ENCODE measurements at regions not wholly inside any gene's neighbourhood (a gene's known extent, or its start where the extent isn't known, plus 50 kb on each side); places are given as distances from the start of the nearest gene placed in this dataset.
"Not testable (repeated sequence)": the region's sequence is repeated elsewhere in the genome, so short reads cannot be mapped to it uniquely, and the experiment has no call there.

GRCh38 chr7:6924523-6924922, 98.4 kb upstream of the CCZ1B start:
- H3K36me3 ChIP-seq (ENCODE audit: insufficient read depth, low read length, poor library complexity, severe bottlenecking); H3K9me3 ChIP-seq (ENCODE audit: low read depth, low read length, poor library complexity, severe bottlenecking); intact Hi-C loops (cut with micrococcal nuclease; ENCODE audit: unreplicated experiment); H3K4me1 ChIP-seq (ENCODE audit: insufficient read depth, low read length, poor library complexity, severe bottlenecking); H3K27ac ChIP-seq (ENCODE audit: low read depth, low read length, poor library complexity, severe bottlenecking); DNase-seq (ENCODE audit: low spot score); H3K27me3 ChIP-seq (replicated peaks; ENCODE audit: insufficient read depth, low read depth, low read length, poor library complexity); BruUV-seq (replicated peaks); H3K4me3 ChIP-seq (ENCODE audit: low read depth, low read length, poor library complexity, severe bottlenecking); POLR2A ChIA-PET (ENCODE audit: low non-redundant PET); CTCF ChIA-PET: not testable (repeated sequence)

DNA sequence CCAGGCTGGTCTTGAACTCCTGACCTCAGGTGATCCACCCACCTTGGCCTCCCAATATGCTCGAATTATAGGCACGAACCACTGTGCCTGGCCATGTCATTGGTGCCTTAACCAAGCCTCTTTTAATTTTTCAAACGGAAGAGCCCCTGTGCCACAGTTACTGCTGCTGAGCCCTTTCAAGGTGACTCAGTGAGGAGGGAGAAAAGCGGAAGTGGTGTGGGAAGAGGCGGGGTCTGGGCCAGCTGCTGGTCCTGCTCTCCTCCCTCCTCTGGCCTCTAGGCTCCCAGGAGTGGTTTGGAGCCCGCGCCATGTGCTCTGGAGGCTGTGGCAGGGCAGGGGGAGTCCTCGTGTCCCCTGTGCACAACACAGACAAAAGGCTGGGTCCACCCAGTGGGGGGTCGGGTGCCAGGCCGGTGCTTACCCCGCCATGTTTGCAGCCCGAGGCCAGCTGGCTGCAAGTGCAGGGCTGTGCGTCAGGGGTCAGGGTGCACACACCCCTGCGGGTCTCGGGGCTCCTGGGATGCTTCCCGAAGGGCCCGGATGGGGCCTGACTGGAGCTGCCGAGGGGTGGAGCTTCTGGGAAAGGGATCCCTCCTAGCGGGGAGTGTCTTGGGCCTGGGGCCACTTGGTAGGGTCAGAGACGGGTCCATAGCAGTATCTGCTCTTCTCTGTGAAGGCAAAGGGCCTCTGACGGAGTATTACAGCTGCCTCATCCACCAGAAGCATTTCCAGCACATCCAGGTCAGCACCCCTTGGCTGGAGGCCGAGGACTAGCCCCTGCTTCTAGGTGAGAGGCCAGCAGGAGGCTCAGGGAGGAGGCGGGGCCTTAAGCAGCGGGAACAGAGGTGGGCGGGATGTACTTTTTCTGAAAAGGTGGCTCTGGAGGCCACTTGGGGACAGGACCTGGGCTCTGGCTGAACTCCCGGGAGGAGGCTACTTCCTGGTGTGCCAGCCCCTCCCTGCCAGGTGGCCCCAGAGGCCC, 100.4 kb upstream of the CCZ1B start:
- H3K36me3 ChIP-seq (ENCODE audit: insufficient read depth, low read length, poor library complexity, severe bottlenecking); H3K27me3 ChIP-seq (replicated peaks; ENCODE audit: insufficient read depth, low read depth, low read length, poor library complexity); CTCF ChIA-PET; intact Hi-C loops (cut with micrococcal nuclease; ENCODE audit: unreplicated experiment); H3K4me1 ChIP-seq (ENCODE audit: insufficient read depth, low read length, poor library complexity, severe bottlenecking); H3K4me3 ChIP-seq (ENCODE audit: low read depth, low read length, poor library complexity, severe bottlenecking); POLR2A ChIA-PET (ENCODE audit: low non-redundant PET); BruUV-seq (replicated peaks); DNase-seq (ENCODE audit: low spot score); H3K27ac ChIP-seq (ENCODE audit: low read depth, low read length, poor library complexity, severe bottlenecking); H3K9me3 ChIP-seq (ENCODE audit: low read depth, low read length, poor library complexity, severe bottlenecking): not testable (repeated sequence)

DNA sequence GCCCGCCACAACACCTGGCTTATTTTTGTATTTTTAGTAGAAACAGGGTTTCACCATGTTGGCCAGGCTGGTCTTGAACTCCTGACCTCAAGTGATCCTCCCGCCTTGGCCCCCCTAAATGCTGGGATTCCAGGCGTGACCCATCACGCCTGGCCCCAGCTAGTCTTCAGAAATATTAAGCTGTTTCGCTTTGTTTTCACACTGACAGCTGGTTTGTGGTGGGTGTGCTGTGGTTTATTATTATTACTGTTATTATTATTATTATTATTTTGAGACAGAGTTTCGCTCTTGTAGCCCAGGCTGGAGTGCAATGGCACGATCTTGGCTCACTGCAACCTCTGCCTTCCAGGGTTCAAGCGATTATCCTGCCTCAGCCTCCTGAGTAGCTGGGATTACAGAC, 101.6 kb upstream of the CCZ1B start:
- H3K27me3 ChIP-seq (replicated peaks; ENCODE audit: insufficient read depth, low read depth, low read length, poor library complexity); H3K36me3 ChIP-seq (ENCODE audit: insufficient read depth, low read length, poor library complexity, severe bottlenecking); BruUV-seq (replicated peaks); H3K9me3 ChIP-seq (ENCODE audit: low read depth, low read length, poor library complexity, severe bottlenecking); DNase-seq (ENCODE audit: low spot score); CTCF ChIA-PET; H3K4me1 ChIP-seq (ENCODE audit: insufficient read depth, low read length, poor library complexity, severe bottlenecking); intact Hi-C loops (cut with micrococcal nuclease; ENCODE audit: unreplicated experiment); H3K4me3 ChIP-seq (ENCODE audit: low read depth, low read length, poor library complexity, severe bottlenecking); POLR2A ChIA-PET (ENCODE audit: low non-redundant PET); H3K27ac ChIP-seq (ENCODE audit: low read depth, low read length, poor library complexity, severe bottlenecking): not testable (repeated sequence)

GRCh38 chr7:6929588-6929987, 103.5 kb upstream of the CCZ1B start:
- DNase-seq (ENCODE audit: low spot score); intact Hi-C loops (cut with micrococcal nuclease; ENCODE audit: unreplicated experiment); H3K27me3 ChIP-seq (replicated peaks; ENCODE audit: insufficient read depth, low read depth, low read length, poor library complexity); H3K4me3 ChIP-seq (ENCODE audit: low read depth, low read length, poor library complexity, severe bottlenecking); H3K27ac ChIP-seq (ENCODE audit: low read depth, low read length, poor library complexity, severe bottlenecking); H3K36me3 ChIP-seq (ENCODE audit: insufficient read depth, low read length, poor library complexity, severe bottlenecking); POLR2A ChIA-PET (ENCODE audit: low non-redundant PET); H3K9me3 ChIP-seq (ENCODE audit: low read depth, low read length, poor library complexity, severe bottlenecking); H3K4me1 ChIP-seq (ENCODE audit: insufficient read depth, low read length, poor library complexity, severe bottlenecking); BruUV-seq (replicated peaks); CTCF ChIA-PET: not testable (repeated sequence)

DNA sequence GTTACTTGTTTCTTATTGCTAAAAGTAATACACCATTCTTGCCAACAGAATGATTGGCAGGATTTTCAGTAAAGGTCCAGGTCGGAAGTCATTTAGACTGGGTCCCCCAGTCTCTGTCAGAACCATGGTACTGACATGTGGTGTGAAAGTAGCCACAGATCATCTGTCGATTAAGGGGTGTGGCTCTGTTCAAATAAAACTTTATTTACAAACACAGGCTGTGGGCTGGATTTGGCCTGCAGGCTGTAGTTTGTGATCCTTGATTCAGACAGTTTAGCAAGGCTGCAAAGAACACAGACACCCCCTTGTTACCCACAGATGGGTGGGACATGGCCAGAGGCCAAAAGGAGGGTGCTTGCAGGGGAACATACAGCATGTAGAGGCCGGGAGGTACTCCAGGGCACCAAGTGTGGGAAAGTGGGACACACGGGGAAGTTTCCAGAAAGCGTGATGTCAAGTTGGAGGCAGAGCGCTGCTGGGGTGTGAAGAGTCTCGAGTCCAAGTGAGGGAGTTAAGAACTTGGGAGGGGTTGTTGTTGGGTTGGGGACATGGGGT, 104.1 kb upstream of the CCZ1B start:
- H3K36me3 ChIP-seq (ENCODE audit: insufficient read depth, low read length, poor library complexity, severe bottlenecking); POLR2A ChIA-PET (ENCODE audit: low non-redundant PET); H3K4me1 ChIP-seq (ENCODE audit: insufficient read depth, low read length, poor library complexity, severe bottlenecking); H3K4me3 ChIP-seq (ENCODE audit: low read depth, low read length, poor library complexity, severe bottlenecking); intact Hi-C loops (cut with micrococcal nuclease; ENCODE audit: unreplicated experiment); H3K9me3 ChIP-seq (ENCODE audit: low read depth, low read length, poor library complexity, severe bottlenecking); BruUV-seq (replicated peaks); H3K27me3 ChIP-seq (replicated peaks; ENCODE audit: insufficient read depth, low read depth, low read length, poor library complexity); H3K27ac ChIP-seq (ENCODE audit: low read depth, low read length, poor library complexity, severe bottlenecking); DNase-seq (ENCODE audit: low spot score); CTCF ChIA-PET: not testable (repeated sequence)
